DMS153 treated with DMSO at 0.1 percent for 48 hours (cell line): ENCODE measurements at regions not wholly inside any gene's neighbourhood (a gene's known extent, or its start where the extent isn't known, plus 50 kb on each side); places are given as distances from the start of the nearest gene placed in this dataset.

Experiments
- DNase-seq: peaks from one replicate; lab custom pipeline; 2025; ENCODE audit not compliant: unreplicated experiment; lab: John Stamatoyannopoulos, UW

- no peak for DNase-seq
These were observed 80.8 kb upstream of the CLNK start for GRCh38 chr4:10765386-10765785.

GRCh38 chr4:10762561-10762960, 78.0 kb upstream of the CLNK start:
- no peak for DNase-seq

GRCh38 chr4:10761903-10762302, 77.3 kb upstream of the CLNK start:
- DNase-seq: no peak

- no peak for DNase-seq
These were observed 75.5 kb upstream of the CLNK start for GRCh38 chr4:10760086-10760485.

GRCh38 chr4:10758906-10759305, 74.3 kb upstream of the CLNK start:
- DNase-seq: no peak

- no peak for DNase-seq
These were observed 69.4 kb upstream of the CLNK start for GRCh38 chr4:10753856-10754402.

GRCh38 chr4:10753336-10753735, 68.8 kb upstream of the CLNK start:
- DNase-seq: no peak

GRCh38 chr4:10750714-10751113, 66.1 kb upstream of the CLNK start:
- no peak for DNase-seq

GRCh38 chr4:10747186-10747585, 62.6 kb upstream of the CLNK start:
- no peak for DNase-seq

GRCh38 chr4:10746371-10747171, 62.0 kb upstream of the CLNK start:
- no peak for DNase-seq

GRCh38 chr4:10743357-10743756, 58.8 kb upstream of the CLNK start:
- no peak for DNase-seq

GRCh38 chr4:10741961-10742699, 57.6 kb upstream of the CLNK start:
- DNase-seq: no peak

- no peak for DNase-seq
These were observed 56.5 kb upstream of the CLNK start for GRCh38 chr4:10740891-10741620.

GRCh38 chr4:10740251-10740650, 55.7 kb upstream of the CLNK start:
- DNase-seq: no peak

GRCh38 chr4:10738826-10739489, 54.4 kb upstream of the CLNK start:
- no peak for DNase-seq

GRCh38 chr4:10737337-10737736, 52.8 kb upstream of the CLNK start:
- DNase-seq: no peak

- DNase-seq: no peak
These were observed 52.3 kb upstream of the CLNK start for GRCh38 chr4:10736895-10737294.

GRCh38 chr4:10736266-10736665, 51.7 kb upstream of the CLNK start:
- no peak for DNase-seq

- peak; percentile 12 for DNase-seq
These were observed 50.1 kb upstream of the CLNK start for GRCh38 chr4:10734697-10735096.
